ENCODE measurements at regions not wholly inside any gene's neighbourhood (a gene's known extent, or its start where the extent isn't known, plus 50 kb on each side); places are given as distances from the start of the nearest gene placed in this dataset.

GRCh38 chr5:8013948-8014710, 145.2 kb downstream of the MTRR start:
- CTCF ChIA-PET = no interaction called here
- Histone ChIP-seq H3K27ac (ENCODE audit: insufficient read depth in 1 of 2, low read depth in 1 of 2, low read length in 2 of 2, poor library complexity in 1 of 2, severe bottlenecking in 2 of 2) (no peak overlapping the region), H3K4me1 (ENCODE audit: control extremely low read depth in 1 of 4, control insufficient read depth in 4 of 4, insufficient read depth in 4 of 4, low read length in 3 of 4) (no peaks in the 10 kb centered on the region), H3K36me3 (ENCODE audit: control insufficient read depth in 4 of 4, insufficient read depth in 4 of 4, low read length in 3 of 4) (no peaks in the 10 kb centered on the region), H3K4me3 (ENCODE audit: control insufficient read depth in 1 of 7, extremely low read depth in 1 of 7, insufficient read depth in 4 of 7, low read depth in 2 of 7, low read length in 6 of 7) (no peak overlapping the region), H3K27me3 (replicated peaks in 2 of 5; ENCODE audit: control insufficient read depth in 4 of 5, insufficient read depth in 5 of 5, low read length in 4 of 5) (no peaks in the 10 kb centered on the region), H3K9me3 (ENCODE audit: control extremely low read depth in 1 of 5, control insufficient read depth in 4 of 5, insufficient read depth in 2 of 5, low read depth in 1 of 5, low read length in 4 of 5) (no peaks in the 10 kb centered on the region)
- POLR2A ChIA-PET = no interaction called here
- no peak for DNase-seq
- 80% methylated on average over 2 of the region's 7 CpGs for WGBS (ENCODE audit: insufficient coverage)

- 0% methylated on average over 1 of the region's 5 CpGs for WGBS (ENCODE audit: insufficient coverage)
- POLR2A ChIA-PET = no interaction called here
- H3K4me1 ChIP-seq (ENCODE audit: control extremely low read depth in 1 of 4, control insufficient read depth in 4 of 4, insufficient read depth in 4 of 4, low read length in 3 of 4) = peaks cover 0 to 3% (median 0%) of the 10 kb centered on the region in 4 experiments
- no peak overlapping the region for H3K4me3 ChIP-seq (ENCODE audit: control insufficient read depth in 1 of 7, extremely low read depth in 1 of 7, insufficient read depth in 4 of 7, low read depth in 2 of 7, low read length in 6 of 7)
- H3K27ac ChIP-seq (ENCODE audit: insufficient read depth in 1 of 2, low read depth in 1 of 2, low read length in 2 of 2, poor library complexity in 1 of 2, severe bottlenecking in 2 of 2) = no peak overlapping the region
- no peaks in the 10 kb centered on the region for H3K36me3 ChIP-seq (ENCODE audit: control insufficient read depth in 4 of 4, insufficient read depth in 4 of 4, low read length in 3 of 4)
- CTCF ChIA-PET = no interaction called here
- DNase-seq = peak; percentile 9 to 54 (median 46)
- H3K9me3 ChIP-seq (ENCODE audit: control extremely low read depth in 1 of 5, control insufficient read depth in 4 of 5, insufficient read depth in 2 of 5, low read depth in 1 of 5, low read length in 4 of 5) = peaks cover 0 to 2% (median 0%) of the 10 kb centered on the region in 5 experiments
- no peaks in the 10 kb centered on the region for H3K27me3 ChIP-seq (replicated peaks in 2 of 5; ENCODE audit: control insufficient read depth in 4 of 5, insufficient read depth in 5 of 5, low read length in 4 of 5)
These were observed 150.8 kb downstream of the MTRR start for GRCh38 chr5:8019719-8020218.

- Histone ChIP-seq H3K9me3 (ENCODE audit: control extremely low read depth in 1 of 5, control insufficient read depth in 4 of 5, insufficient read depth in 2 of 5, low read depth in 1 of 5, low read length in 4 of 5) (peaks cover 0 to 2% (median 0%) of the 10 kb centered on the region in 5 experiments), H3K27me3 (replicated peaks in 2 of 5; ENCODE audit: control insufficient read depth in 4 of 5, insufficient read depth in 5 of 5, low read length in 4 of 5) (no peaks in the 10 kb centered on the region), H3K4me1 (ENCODE audit: control extremely low read depth in 1 of 4, control insufficient read depth in 4 of 4, insufficient read depth in 4 of 4, low read length in 3 of 4) (peaks cover 0 to 3% (median 0%) of the 10 kb centered on the region in 4 experiments), H3K4me3 (ENCODE audit: control insufficient read depth in 1 of 7, extremely low read depth in 1 of 7, insufficient read depth in 4 of 7, low read depth in 2 of 7, low read length in 6 of 7) (no peak overlapping the region), H3K36me3 (ENCODE audit: control insufficient read depth in 4 of 4, insufficient read depth in 4 of 4, low read length in 3 of 4) (no peaks in the 10 kb centered on the region), H3K27ac (ENCODE audit: insufficient read depth in 1 of 2, low read depth in 1 of 2, low read length in 2 of 2, poor library complexity in 1 of 2, severe bottlenecking in 2 of 2) (no peak overlapping the region)
- POLR2A ChIA-PET = no interaction called here
- no peak for DNase-seq
- CTCF ChIA-PET = no interaction called here
- 82% methylated on average over 3 of the region's 5 CpGs for WGBS (ENCODE audit: insufficient coverage)
These were observed 152.0 kb downstream of the MTRR start for GRCh38 chr5:8020861-8021514.

GRCh38 chr5:8028243-8028642, 159.3 kb downstream of the MTRR start:
- no peak for DNase-seq
- Histone ChIP-seq H3K4me3 (ENCODE audit: control insufficient read depth in 1 of 7, extremely low read depth in 1 of 7, insufficient read depth in 4 of 7, low read depth in 2 of 7, low read length in 6 of 7) (no peak overlapping the region), H3K9me3 (ENCODE audit: control extremely low read depth in 1 of 5, control insufficient read depth in 4 of 5, insufficient read depth in 2 of 5, low read depth in 1 of 5, low read length in 4 of 5) (no peaks in the 10 kb centered on the region), H3K27me3 (replicated peaks in 2 of 5; ENCODE audit: control insufficient read depth in 4 of 5, insufficient read depth in 5 of 5, low read length in 4 of 5) (no peaks in the 10 kb centered on the region), H3K36me3 (ENCODE audit: control insufficient read depth in 4 of 4, insufficient read depth in 4 of 4, low read length in 3 of 4) (no peaks in the 10 kb centered on the region), H3K4me1 (ENCODE audit: control extremely low read depth in 1 of 4, control insufficient read depth in 4 of 4, insufficient read depth in 4 of 4, low read length in 3 of 4) (no peaks in the 10 kb centered on the region), H3K27ac (ENCODE audit: insufficient read depth in 1 of 2, low read depth in 1 of 2, low read length in 2 of 2, poor library complexity in 1 of 2, severe bottlenecking in 2 of 2) (no peak overlapping the region)
- no CpG with 5 or more reads among the region's 2 CpGs for whole genome bisulfite sequencing (ENCODE audit: insufficient coverage)
- ChIA-PET POLR2A (no interaction called here), CTCF (no interaction called here)

GRCh38 chr5:8033261-8033660, 164.3 kb downstream of the MTRR start:
- no peaks in the 10 kb centered on the region for H3K27me3 ChIP-seq (replicated peaks in 2 of 5; ENCODE audit: control insufficient read depth in 4 of 5, insufficient read depth in 5 of 5, low read length in 4 of 5)
- H3K36me3 ChIP-seq (ENCODE audit: control insufficient read depth in 4 of 4, insufficient read depth in 4 of 4, low read length in 3 of 4) = no peaks in the 10 kb centered on the region
- H3K4me3 ChIP-seq (ENCODE audit: control insufficient read depth in 1 of 7, extremely low read depth in 1 of 7, insufficient read depth in 4 of 7, low read depth in 2 of 7, low read length in 6 of 7) = no peak overlapping the region
- H3K4me1 ChIP-seq (ENCODE audit: control extremely low read depth in 1 of 4, control insufficient read depth in 4 of 4, insufficient read depth in 4 of 4, low read length in 3 of 4) = no peaks in the 10 kb centered on the region
- H3K9me3 ChIP-seq (ENCODE audit: control extremely low read depth in 1 of 5, control insufficient read depth in 4 of 5, insufficient read depth in 2 of 5, low read depth in 1 of 5, low read length in 4 of 5) = no peaks in the 10 kb centered on the region
- 96% methylated on average over 3 of the region's 3 CpGs for WGBS (ENCODE audit: insufficient coverage)
- CTCF ChIA-PET = no interaction called here
- no peak overlapping the region for H3K27ac ChIP-seq (ENCODE audit: insufficient read depth in 1 of 2, low read depth in 1 of 2, low read length in 2 of 2, poor library complexity in 1 of 2, severe bottlenecking in 2 of 2)
- POLR2A ChIA-PET = no interaction called here
- DNase-seq = no peak

GRCh38 chr5:8034852-8035251, 165.9 kb downstream of the MTRR start:
- no peak overlapping the region for H3K4me3 ChIP-seq (ENCODE audit: control insufficient read depth in 1 of 7, extremely low read depth in 1 of 7, insufficient read depth in 4 of 7, low read depth in 2 of 7, low read length in 6 of 7)
- no peaks in the 10 kb centered on the region for H3K27me3 ChIP-seq (replicated peaks in 2 of 5; ENCODE audit: control insufficient read depth in 4 of 5, insufficient read depth in 5 of 5, low read length in 4 of 5)
- ChIA-PET POLR2A (no interaction called here), CTCF (no interaction called here)
- H3K9me3 ChIP-seq (ENCODE audit: control extremely low read depth in 1 of 5, control insufficient read depth in 4 of 5, insufficient read depth in 2 of 5, low read depth in 1 of 5, low read length in 4 of 5) = no peaks in the 10 kb centered on the region
- DNase-seq = no peak
- 40% methylated on average over 1 of the region's 6 CpGs for WGBS (ENCODE audit: insufficient coverage)
- H3K27ac ChIP-seq (ENCODE audit: insufficient read depth in 1 of 2, low read depth in 1 of 2, low read length in 2 of 2, poor library complexity in 1 of 2, severe bottlenecking in 2 of 2) = no peak overlapping the region
- no peaks in the 10 kb centered on the region for H3K4me1 ChIP-seq (ENCODE audit: control extremely low read depth in 1 of 4, control insufficient read depth in 4 of 4, insufficient read depth in 4 of 4, low read length in 3 of 4)
- no peaks in the 10 kb centered on the region for H3K36me3 ChIP-seq (ENCODE audit: control insufficient read depth in 4 of 4, insufficient read depth in 4 of 4, low read length in 3 of 4)

- H3K27me3 ChIP-seq (replicated peaks in 2 of 5; ENCODE audit: control insufficient read depth in 4 of 5, insufficient read depth in 5 of 5, low read length in 4 of 5) = no peaks in the 10 kb centered on the region
- no peak overlapping the region for H3K27ac ChIP-seq (ENCODE audit: insufficient read depth in 1 of 2, low read depth in 1 of 2, low read length in 2 of 2, poor library complexity in 1 of 2, severe bottlenecking in 2 of 2)
- no CpG with 5 or more reads among the region's 1 CpG for WGBS (ENCODE audit: insufficient coverage)
- no peaks in the 10 kb centered on the region for H3K36me3 ChIP-seq (ENCODE audit: control insufficient read depth in 4 of 4, insufficient read depth in 4 of 4, low read length in 3 of 4)
- H3K4me3 ChIP-seq (ENCODE audit: control insufficient read depth in 1 of 7, extremely low read depth in 1 of 7, insufficient read depth in 4 of 7, low read depth in 2 of 7, low read length in 6 of 7) = no peak overlapping the region
- ChIA-PET CTCF (interaction anchor here (0.6 kb wide), 1 partner anchor 1293 kb away, joined by 3 read pairs; no protein-coding TSS in a partner anchor), POLR2A (no interaction called here)
- DNase-seq = no peak
- H3K4me1 ChIP-seq (ENCODE audit: control extremely low read depth in 1 of 4, control insufficient read depth in 4 of 4, insufficient read depth in 4 of 4, low read length in 3 of 4) = no peaks in the 10 kb centered on the region
- H3K9me3 ChIP-seq (ENCODE audit: control extremely low read depth in 1 of 5, control insufficient read depth in 4 of 5, insufficient read depth in 2 of 5, low read depth in 1 of 5, low read length in 4 of 5) = peaks cover 0 to 4% (median 0%) of the 10 kb centered on the region in 5 experiments
These were observed 180.0 kb downstream of the MTRR start for GRCh38 chr5:8048920-8049319.
